CD4-positive, alpha-beta T cell treated with Interferon gamma for 1 hour (primary cell): ENCODE measurements at regions not wholly inside any gene's neighbourhood (a gene's known extent, or its start where the extent isn't known, plus 50 kb on each side); places are given as distances from the start of the nearest gene placed in this dataset.
"Not testable (repeated sequence)": the region's sequence is repeated elsewhere in the genome, so short reads cannot be mapped to it uniquely, and the experiment has no call there.

Experiments used
- DNase-seq: peaks from one replicate; pipeline ENCODE4 v3.0.0-alpha.2; 2020

DNA sequence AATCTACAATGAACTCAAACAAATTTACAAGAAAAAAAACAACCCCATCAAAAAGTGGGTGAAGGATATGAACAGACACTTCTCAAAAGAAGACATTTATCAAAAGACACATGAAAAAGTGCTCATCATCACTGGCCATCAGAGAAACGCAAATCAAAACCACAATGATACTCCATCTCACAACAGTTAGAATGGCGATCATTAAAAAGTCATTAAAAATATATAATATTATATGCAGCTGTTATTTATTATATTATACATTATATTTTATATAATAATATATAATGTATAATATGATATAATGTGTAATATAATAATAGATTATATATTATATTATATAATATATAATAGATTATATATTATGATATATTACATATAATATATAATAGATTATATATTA lies 1194.1 kb upstream of the SLC39A10 start:
- DNase-seq, result not testable (repeated sequence)

DNA sequence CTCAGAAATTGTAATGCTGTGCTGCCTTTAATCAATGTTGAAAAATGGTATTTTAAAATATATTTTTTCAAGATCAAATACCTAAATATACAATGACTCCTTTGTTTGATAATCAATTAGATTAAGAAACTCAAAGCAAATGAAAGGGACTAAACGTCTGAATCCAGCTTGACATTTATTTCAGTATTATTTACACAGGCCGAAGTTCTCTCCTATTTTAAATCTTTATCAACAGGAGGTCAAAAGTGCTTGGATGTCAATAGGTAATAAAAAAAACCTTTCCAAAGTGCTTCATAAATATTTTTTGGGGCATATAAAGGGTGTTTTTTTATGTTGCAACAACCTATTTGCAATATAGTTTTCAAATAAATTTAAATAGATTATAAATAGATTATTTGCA lies 1201.7 kb upstream of the SLC39A10 start:
- no peak for DNase-seq

DNA sequence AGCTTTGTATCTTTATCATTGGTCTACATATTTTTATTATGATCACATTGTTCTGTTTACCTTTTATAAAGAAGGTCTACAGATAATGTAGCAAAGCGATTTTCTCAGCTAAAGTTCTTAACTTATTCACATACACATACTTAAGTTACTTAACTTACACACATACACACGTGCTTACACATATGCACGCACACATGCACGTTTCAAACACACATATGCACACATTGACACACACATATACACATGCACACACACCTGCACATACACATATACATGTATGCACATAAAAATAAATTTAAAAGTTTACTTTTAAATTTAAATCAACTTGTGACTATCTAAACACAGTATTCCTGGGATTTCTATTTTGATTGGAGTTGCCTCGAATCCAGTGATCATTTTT lies 1204.5 kb upstream of the SLC39A10 start:
- no peak for DNase-seq

DNA sequence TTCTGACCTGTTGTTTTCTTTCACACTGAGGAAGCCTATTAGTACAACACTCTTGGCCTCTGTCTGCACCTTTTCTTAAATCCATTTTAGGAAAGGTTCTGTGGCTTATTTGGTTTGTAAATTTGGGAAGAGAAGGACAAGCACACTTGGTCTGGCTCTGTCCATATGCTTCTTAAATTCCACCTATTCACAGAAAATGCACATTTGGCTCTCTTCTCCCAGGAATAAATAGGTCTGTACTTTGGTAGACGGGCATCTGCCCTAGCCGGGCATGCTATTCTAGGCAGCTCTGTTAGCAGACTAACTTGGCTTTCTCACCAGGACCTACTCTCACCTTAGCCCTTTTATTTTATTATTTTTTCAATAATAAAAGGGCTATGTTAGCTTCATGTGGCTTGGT lies 1211.8 kb upstream of the SLC39A10 start:
- DNase-seq, result no peak

DNA sequence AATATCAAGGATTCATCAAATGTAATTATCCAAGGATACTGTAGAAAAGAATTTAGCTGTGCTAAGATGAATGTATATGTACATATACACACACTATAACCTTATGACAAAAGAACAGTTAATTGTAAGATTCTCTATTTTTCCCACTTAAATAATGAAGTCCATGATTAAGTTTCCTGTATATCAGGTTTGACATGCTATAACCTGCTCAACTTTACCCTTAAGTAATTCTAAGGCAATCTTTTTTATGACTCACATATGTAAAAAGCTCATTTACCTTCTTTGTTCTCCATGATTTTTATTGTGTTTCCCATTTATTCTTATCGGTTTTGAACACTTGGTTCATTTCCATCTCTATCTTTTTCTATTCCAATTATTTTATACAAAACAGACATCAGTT lies 1213.1 kb upstream of the SLC39A10 start:
- no peak for DNase-seq

DNA sequence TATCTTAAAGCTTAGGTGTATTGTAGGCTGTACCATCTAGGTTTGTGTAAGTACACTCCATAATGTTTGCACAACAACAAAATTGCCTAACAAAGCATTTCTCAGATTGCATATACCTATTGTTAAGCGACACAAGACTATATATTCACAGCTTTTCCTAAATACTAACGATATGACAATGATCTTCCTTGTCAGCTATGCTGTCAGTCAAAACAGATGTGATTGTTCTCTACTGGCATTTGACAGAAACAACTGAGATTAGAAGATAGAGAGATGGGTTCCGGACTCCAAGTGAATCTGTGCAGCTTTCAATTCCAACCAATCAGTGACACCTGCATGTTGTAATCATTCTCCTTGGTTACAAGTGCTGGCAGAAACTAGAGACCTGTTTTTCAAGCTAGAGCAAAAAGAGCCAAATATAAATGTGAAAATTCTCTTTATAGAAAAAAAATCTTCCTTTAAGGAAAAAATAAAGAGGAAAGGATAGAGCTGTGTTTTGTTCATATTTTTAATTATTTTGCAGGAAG lies 1232.3 kb upstream of the SLC39A10 start:
- no peak for DNase-seq

DNA sequence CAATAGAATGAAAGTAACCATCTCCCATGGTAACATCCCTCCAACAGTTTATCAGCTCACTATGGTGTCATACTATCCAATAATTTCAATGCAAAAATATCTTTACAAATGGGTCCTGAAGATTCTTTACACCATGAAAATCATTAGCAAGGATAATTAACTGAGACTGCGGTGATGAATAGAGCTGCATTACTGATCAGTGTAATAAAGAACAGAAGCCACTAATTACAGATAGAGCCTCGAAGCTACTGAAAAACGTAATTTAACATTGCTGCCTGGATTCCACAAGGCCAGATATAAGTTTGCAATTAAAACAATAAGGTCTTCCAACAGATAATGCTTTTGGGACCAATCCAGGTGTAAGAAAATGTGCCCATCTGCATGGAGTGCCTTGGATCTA lies 1245.8 kb upstream of the SLC39A10 start:
- DNase-seq, result no peak

DNA sequence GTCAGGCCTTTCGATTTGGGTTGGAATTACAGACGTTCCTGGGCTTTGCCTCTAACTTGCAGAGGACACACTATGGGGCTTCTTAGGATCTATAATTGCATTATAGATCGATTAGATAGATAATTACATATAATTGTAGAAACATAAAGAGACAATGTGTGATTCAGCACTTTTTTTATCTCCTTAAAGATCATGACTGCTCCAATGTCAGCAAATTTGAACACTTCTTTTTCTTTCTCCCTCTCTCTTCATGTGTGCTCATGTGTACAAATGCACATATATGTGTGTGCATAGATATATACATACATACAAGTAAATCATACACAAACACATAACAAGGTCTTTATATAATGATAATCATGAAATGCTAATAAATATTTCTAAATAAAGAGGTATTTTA lies 1261.2 kb upstream of the SLC39A10 start:
- no peak for DNase-seq

DNA sequence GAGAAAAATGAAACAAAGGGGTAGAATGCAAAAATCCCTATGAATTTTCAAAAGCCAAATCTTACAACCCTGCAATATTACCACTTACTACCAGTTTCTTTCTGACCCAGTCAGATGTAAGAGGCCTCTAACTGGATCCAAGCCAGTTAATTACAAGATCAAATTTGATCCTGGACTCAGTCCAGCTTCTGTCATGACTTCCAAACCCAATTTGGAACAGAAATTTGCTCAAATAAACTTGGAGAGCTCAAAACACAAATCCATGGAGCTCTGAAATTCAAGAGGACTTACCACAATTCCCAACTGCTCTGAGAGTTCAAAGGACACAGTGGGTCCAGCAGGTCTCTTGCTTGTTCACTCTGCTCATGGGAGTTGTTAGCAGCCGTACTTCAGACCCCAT lies 1271.7 kb upstream of the SLC39A10 start:
- DNase-seq, result no peak

DNA sequence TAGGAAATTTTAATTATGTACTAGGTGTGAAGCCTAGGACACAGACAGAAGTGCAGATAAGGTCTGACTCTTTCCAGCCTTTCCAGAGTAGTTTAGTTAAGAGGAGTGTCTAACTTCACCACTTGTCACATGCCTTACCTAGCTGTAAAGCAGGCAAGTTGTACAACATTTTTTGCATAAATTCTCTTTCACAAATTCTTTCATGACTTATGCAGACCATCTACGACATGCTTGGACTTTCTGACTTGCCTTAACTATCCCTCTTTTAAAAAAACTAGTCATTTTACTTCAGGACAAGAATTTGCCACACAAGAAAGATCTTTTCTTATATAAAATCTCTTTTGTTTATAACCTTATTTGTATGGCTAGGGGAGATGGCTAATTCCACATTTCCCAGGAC lies 1273.6 kb upstream of the SLC39A10 start:
- no peak for DNase-seq

DNA sequence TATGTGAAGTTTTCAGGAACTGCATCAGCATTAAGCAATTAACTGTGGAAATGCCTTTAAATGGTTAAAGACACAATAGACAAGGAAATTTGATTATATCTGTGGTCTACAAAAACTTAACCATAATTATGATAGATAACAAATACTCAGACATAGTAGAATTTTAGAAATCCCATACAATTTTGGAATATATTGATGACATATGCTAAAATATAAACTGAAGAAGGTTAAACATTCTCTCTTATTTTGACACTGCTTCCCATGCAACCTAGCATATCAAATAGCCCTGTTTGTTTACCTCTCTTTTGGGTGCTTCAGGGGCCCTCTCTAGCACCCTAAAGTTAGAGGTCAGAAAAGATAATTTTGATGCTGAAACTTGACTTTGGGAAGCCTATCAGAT lies 1274.8 kb upstream of the SLC39A10 start:
- no peak for DNase-seq

DNA sequence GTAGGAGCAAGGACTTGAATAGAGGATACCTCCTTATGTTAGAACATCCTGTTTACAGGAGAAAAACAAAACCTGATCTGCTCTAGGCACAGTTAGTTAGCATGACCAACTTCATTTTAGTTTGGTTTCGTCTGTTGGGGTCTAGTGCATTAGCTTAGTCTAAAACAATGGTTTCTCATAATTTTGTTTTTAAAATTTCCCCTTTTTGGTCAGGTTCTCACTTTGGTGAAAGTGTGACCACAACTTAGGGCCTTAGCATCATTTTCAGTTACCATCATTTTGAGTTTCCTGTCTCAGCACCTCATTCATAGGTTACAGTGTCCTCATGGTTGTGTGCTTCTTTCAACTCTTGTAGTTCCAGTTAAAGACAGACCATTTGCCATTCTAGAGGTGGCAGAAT lies 1277.0 kb upstream of the SLC39A10 start:
- no peak for DNase-seq

DNA sequence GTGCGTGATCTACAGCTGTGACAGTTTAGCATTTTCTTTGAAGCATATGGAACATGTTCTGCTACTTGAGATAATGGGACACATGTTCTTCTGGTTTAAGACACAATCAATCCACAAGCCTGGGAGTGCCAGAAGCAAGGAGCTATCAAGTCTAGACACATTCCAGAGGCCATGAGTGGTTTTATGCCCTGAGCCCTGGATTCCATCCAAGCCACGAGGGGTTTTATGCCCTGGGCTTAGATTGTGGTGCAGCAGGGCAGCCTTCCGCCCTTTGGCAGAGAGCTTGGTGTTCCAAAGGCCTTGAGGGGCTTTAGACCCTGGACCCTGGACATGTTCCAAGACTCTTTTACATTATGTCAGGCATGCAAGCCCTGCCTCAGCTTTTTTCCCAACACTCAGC lies 1289.6 kb upstream of the SLC39A10 start:
- DNase-seq, result not testable (repeated sequence)

DNA sequence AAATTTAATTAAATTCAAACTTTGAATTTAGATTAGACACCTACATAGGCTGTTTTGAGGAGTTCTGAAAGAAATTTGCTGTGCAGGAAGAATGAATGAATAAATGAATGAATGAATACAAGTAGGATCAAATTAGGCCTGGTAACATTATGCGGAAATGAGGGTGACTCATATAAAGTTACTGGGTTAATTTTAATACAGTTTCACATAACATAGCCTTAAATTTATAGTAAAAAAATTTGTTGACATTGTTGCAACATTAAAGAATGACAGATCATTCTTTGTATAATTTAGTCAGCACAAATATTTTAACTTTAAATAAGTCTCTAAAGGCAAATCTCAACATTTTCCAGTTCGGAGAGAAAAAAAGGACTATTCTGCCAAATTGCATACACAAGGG lies 1293.1 kb upstream of the SLC39A10 start:
- DNase-seq, result no peak

DNA sequence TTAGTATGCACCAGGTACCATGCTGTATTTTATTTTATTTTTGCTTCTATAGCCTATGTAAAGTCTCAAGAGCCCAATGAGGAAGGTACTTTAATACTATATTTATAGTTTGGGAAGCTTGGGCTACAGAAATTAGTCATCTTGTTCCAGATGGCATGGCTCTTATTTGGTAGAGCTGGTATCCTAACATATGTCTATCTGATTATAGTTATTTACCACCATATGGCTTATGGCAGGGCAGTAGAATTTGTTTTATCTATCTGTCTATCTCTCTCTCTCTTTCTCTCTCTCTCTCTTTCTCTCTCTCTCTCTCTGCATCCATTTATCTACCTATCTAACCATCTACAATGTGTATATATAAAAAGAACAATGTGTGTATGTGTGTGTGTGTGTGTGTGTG lies 1293.7 kb upstream of the SLC39A10 start:
- DNase-seq, result no peak

DNA sequence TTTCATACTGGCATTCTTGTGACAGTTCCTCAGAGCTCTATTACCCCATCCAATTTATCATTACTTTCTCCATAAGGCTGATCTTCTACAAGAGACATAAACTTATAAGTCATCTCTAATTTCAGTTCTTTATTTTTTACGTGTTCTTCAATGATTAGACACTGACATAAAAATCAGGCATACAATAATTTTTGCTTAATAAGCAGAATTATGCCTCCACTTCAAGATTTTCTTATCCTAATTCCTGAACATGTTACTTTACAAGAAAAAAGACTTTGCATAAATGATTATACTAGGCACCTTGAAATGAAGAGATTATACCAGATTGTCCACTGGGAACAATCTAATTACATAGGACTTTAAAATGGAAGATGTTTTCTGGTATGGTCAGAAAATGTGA lies 1304.5 kb upstream of the SLC39A10 start:
- DNase-seq, result no peak

DNA sequence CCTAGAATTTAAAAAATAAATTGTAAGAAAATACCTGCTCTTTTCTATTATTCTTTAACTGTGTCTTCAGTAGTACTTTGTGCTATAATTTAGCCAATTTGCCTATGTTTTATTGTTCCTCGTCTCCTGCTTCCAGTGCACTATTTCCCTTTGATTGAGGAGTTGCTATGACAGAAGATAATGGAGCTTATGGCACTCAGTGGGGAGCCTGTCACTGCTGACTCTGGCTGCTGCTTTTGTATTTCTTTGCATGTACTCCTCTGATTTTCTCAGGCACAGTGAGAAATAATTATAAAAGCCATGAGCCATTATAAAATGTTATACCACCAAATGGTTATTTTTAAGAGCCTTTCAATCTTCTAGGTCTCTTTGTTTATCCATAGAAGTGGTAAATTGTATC lies 1310.8 kb upstream of the SLC39A10 start:
- DNase-seq, result no peak

DNA sequence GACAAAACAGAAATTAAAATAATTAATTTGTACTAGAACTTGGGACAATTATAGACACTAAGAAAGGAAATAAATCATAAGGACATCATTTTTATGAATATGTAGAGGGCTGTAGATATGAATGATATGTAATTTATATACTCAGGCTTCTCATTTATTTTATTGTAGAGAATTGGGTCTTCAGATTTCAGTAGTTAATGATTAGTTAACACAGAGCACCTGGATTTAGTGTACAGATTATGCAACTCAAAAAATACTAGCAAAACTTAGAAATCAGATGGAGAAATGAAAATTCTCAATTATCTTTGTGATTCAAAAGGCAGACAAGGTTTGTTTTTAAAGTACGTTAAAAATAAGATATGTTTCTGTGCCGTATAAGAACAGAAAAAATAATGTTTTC lies 1311.7 kb upstream of the SLC39A10 start:
- DNase-seq, result no peak

DNA sequence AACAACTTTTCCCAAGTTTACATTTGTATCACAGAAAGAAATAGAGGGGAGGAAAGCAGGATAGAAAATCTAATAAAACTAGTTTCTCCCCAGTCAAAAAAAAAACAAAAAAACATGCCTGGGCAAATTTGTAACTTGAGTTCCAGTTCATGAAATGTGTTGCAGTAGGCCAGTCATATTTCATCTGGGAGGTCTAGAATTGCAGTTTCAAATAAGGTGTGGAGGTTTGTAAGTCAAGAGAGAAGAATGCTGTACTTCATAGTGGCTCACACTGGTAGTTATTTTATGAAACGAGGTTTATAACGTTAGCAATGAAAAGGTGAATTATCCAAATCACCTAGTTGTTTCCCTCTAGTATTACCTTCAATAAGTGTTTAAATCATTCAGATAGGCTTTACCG lies 1313.9 kb upstream of the SLC39A10 start:
- DNase-seq, result no peak

DNA sequence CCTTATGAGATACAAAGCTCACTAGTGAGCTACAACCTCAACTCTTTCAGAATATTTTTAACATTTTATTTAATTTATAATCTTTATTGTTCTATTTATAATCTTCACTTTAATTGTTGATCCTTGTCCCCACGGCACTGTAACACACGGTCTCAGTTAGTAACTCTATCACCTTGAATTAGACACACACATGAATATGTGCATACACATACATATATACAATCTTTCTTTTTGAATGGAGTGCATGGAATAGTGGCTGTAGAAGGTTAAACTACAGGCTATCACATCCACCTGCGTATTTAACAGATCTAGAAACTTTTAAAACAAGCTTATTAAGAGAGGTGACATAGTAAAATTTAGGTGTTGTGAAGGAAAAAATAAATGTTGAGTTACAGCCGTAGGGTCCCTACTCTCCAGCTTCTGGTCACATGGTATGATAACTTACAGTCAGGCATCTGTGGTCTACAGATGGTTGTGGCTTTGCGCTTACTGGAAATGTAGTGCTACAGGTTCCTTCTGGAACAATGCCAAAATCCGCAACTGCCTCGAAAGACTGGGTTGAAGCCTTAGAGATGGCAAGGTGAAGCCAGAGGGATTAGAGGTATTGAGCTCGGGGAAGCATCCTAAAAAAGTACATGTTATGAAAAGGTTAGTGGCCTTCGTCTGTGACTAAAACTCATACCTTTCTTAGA lies 1324.1 kb upstream of the SLC39A10 start:
- no peak for DNase-seq

DNA sequence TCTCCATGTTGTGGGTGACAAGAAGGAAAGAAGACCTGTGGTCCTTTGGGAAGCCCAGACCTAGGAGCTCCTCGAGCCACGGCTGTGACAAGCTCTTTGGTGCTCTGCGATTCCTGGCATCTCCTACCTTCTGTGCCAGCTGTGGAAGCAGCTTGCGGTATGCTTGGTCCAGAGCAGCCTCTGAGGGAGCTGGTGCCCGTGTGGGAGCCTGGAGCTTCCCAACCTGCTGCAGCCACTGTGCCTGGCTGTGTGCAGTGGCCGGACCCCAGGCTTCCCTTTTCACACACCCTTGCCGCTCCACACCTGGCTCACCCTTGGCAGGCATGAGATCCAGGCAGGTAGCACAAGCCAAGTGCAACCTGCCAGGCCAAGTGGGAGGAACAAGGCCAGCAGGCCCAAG lies 1328.6 kb upstream of the SLC39A10 start:
- DNase-seq, result no peak

DNA sequence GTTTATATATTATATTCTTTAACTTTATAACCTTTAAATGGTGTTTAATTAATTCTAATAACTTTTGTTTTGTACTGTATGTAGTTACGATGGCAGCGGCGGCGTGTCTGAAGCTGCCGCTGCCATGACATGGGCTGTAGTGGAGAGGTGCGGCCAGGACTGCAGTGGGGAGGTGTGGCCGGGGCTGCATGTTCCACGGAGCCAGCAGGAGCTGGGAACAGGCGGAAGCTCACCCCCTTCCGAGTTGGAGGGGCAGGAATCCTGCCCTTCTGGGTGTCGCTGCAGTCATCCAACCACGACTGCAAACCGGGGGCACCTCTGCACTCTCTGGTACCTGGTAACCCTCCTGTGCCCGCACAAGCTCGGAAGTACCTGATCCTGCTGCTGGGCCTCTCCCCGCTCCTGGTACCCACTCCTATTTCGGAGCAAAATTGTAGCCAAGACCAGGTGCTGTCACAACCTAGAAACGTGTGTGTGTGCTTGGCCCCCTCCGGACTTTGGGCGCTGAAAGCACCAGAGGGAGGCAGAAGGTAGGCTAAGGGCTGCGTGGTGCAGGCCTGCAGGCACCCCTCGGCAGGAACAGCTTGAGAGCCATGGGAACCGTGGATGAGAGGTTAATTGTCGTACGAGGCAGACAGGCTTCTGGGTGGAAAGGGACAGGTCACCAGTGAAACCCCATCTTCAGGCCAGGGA lies 1329.7 kb upstream of the SLC39A10 start:
- DNase-seq, result no peak

DNA sequence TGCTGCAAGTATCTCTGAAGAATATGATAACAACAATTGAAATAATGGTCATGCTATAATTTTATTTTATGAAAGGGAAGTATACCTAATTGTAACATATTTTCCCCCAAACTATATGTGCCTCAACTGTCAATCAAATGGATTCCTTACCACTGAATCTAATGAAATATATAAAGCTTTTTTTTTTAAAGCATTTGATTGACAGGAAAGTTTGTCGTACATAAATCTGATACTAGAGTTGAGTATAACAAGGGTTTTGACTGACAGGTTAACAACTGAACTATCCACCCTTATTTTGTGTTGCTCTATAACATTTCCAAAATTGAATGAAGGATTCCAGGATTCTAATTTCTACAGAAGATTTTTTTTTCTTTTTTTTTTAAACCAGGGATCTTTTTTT lies 1333.3 kb upstream of the SLC39A10 start:
- DNase-seq, result no peak

DNA sequence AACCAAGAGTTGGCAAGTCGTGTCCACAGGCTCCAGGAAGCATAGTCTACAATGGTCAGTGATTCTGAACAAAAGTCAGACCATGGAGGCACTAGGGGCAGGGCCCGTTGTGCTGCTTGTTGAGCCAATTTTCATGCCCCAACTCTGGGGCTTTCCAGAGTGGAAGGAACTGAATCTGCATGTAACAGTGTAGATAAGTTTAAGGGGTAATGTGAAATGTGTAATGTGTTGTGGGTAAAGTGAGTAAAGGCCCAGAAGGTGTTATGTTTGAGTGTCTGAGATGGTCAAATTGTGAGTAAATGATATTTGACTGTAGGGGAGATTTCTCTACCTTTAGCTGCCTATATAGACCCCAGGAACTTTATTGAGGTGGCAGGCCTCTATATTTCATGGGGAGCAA lies 1336.5 kb upstream of the SLC39A10 start:
- DNase-seq, result no peak
